B cell (primary cell): ENCODE measurements at regions not wholly inside any gene's neighbourhood (a gene's known extent, or its start where the extent isn't known, plus 50 kb on each side); places are given as distances from the start of the nearest gene placed in this dataset.

ENCODE experiments used
- ATAC-seq: fragments of 200-7000 bp; cut with Tn5 transposase; one replicate; pipeline ENCODE4 v1.10.0; 2021; ENCODE audit warnings: low read depth, mild to moderate bottlenecking, moderate number of reproducible peaks, moderate library complexity
- CTCF ChIA-PET: fragments of 350-600 bp; sonication (Branson Sonifier 250); formaldehyde crosslinking; loops from one replicate; lab custom pipeline; 2021; ENCODE audit warnings: antibody characterized with exemption, inconsistent platforms; lab: Charles Lee
- POLR2A ChIA-PET: fragments of 350-600 bp; sonication (Branson Sonifier 250); formaldehyde crosslinking; loops from one replicate; lab custom pipeline; 2021; ENCODE audit warnings: antibody characterized with exemption; lab: Charles Lee
- DNase-seq: peaks from one replicate; pipeline ENCODE4 v3.0.0; 2013
- H2AFZ ChIP-seq: 2 replicates; pipeline ENCODE4 v1.6.1; 2012; ENCODE audit warnings: mild to moderate bottlenecking, low read depth, low read length; ENCODE audit not compliant: insufficient read depth, poor library complexity, severe bottlenecking
- H3K27ac ChIP-seq, 2 donors: 1 replicate in 1 of 2; 2 replicates in 1 of 2; pipeline ENCODE4 v1.5.1; 2012 to 2013; ENCODE audit warnings: low read length in 2 of 2, mild to moderate bottlenecking in 2 of 2, moderate library complexity in 1 of 2
- H3K27me3 ChIP-seq, 4 experiments: fragments of 200-600 bp in 1 of 4; sonication (generic) in 1 of 4; replicated peaks in 1 of 4; 1 replicate in 2 of 4; 2 replicates in 2 of 4; pipeline versions ENCODE4 v1.6.1 to v1.7.0; 2013 to 2016; ENCODE audit warnings: low read length in 3 of 4, mild to moderate bottlenecking in 2 of 4, mixed read lengths in 1 of 4, moderate library complexity in 1 of 4; ENCODE audit not compliant: insufficient read depth in 4 of 4, control insufficient read depth in 3 of 4; ENCODE audit errors: control extremely low read depth in 1 of 4
- H3K36me3 ChIP-seq, 2 experiments: replicated peaks in 1 of 2; 1 replicate in 1 of 2; 2 replicates in 1 of 2; pipeline versions ENCODE4 v1.6.1 to v1.7.1; 2013; ENCODE audit warnings: low read length in 1 of 2; ENCODE audit not compliant: insufficient read depth in 2 of 2, control insufficient read depth in 1 of 2; ENCODE audit errors: control extremely low read depth in 1 of 2, extremely low read depth in 1 of 2
- H3K4me1 ChIP-seq, 2 donors: fragments of 200-600 bp in 1 of 2; sonication (generic) in 1 of 2; 1 replicate in 1 of 2; 2 replicates in 1 of 2; pipeline versions ENCODE4 v1.5.1 to v1.6.1; 2013 to 2017; ENCODE audit warnings: low read length in 2 of 2; ENCODE audit not compliant: control insufficient read depth in 2 of 2, insufficient read depth in 2 of 2
- H3K4me2 ChIP-seq: replicated peaks from 2 replicates; pipeline ENCODE3; 2012; ENCODE audit warnings: mild to moderate bottlenecking, low read depth, low read length; ENCODE audit not compliant: poor library complexity, severe bottlenecking
- H3K4me3 ChIP-seq, 5 experiments: fragments of 200-600 bp in 1 of 5; sonication (generic) in 1 of 5; 1 replicate in 3 of 5; 2 replicates in 2 of 5; pipeline versions ENCODE4 v1.5.1 to v1.7.0; 2011 to 2016; ENCODE audit warnings: low read length in 4 of 5, mild to moderate bottlenecking in 4 of 5, low read depth in 2 of 5, control low read depth in 1 of 5, moderate library complexity in 1 of 5; ENCODE audit not compliant: insufficient read depth in 1 of 5; ENCODE audit errors: control extremely low read depth in 1 of 5, extremely low read depth in 1 of 5
- H3K79me2 ChIP-seq: fragments of 200-600 bp; sonication (generic); one replicate; pipeline ENCODE4 v1.6.0; 2016; ENCODE audit warnings: low read length; ENCODE audit not compliant: control insufficient read depth, insufficient read depth
- H3K9ac ChIP-seq: fragments of 200-600 bp; sonication (generic); 2 replicates; pipeline ENCODE4 v1.6.1; 2017; ENCODE audit warnings: mild to moderate bottlenecking, low read length, moderate library complexity
- H3K9me3 ChIP-seq, 3 donors: one replicate each; pipeline versions ENCODE4 v1.6.1 to v1.7.1; 2013; ENCODE audit warnings: low read length in 2 of 3; ENCODE audit not compliant: control insufficient read depth in 2 of 3, insufficient read depth in 1 of 3; ENCODE audit errors: control extremely low read depth in 1 of 3
- H4K20me1 ChIP-seq: 2 replicates; pipeline ENCODE4 v1.6.0; 2012; ENCODE audit warnings: mild to moderate bottlenecking, low read length; ENCODE audit not compliant: insufficient read depth, control insufficient read depth, poor library complexity, severe bottlenecking
- H3K27ac Mint-ChIP-seq: one replicate; pipeline ENCODE4 v1.8.0; 2021; ENCODE audit warnings: mixed read lengths
- H3K27me3 Mint-ChIP-seq: one replicate; pipeline ENCODE4 v1.8.0; 2021; ENCODE audit warnings: mixed read lengths
- H3K4me1 Mint-ChIP-seq: one replicate; pipeline ENCODE4 v1.8.0; 2021; ENCODE audit warnings: mixed read lengths
- H3K4me3 Mint-ChIP-seq: one replicate; pipeline ENCODE4 v1.8.0; 2021; ENCODE audit warnings: mixed read lengths
- H3K9me3 Mint-ChIP-seq: one replicate; pipeline ENCODE4 v1.8.0; 2022; ENCODE audit warnings: mixed read lengths; ENCODE audit not compliant: insufficient read depth
- EZH2 ChIP-seq: IDR thresholded peaks from 2 replicates; pipeline ENCODE4 v1.6.1; 2012; ENCODE audit warnings: borderline replicate concordance, low read depth, mild to moderate bottlenecking, moderate library complexity, low read length; ENCODE audit not compliant: insufficient read depth, poor library complexity, severe bottlenecking
- WGBS: methylation state at CpG from one replicate; pipeline ENCODE4 v1.1.5; 2013; ENCODE audit warnings: missing lambda C conversion rate; ENCODE audit not compliant: insufficient coverage; 5-methylcytosine and 5-hydroxymethylcytosine counted together
- intact Hi-C: fragments of 100-400 bp; cut with micrococcal nuclease; formaldehyde crosslinking; loops from one replicate; pipeline ENCODE4 v1.10.0; 2022
- TF ChIP-seq, protein P1 (sequence below): fragments of 200-600 bp; IDR thresholded peaks from one replicate; pipeline ENCODE4 v1.8.0; 2022; ENCODE audit warnings: antibody characterized with exemption, mild to moderate bottlenecking

DNA sequence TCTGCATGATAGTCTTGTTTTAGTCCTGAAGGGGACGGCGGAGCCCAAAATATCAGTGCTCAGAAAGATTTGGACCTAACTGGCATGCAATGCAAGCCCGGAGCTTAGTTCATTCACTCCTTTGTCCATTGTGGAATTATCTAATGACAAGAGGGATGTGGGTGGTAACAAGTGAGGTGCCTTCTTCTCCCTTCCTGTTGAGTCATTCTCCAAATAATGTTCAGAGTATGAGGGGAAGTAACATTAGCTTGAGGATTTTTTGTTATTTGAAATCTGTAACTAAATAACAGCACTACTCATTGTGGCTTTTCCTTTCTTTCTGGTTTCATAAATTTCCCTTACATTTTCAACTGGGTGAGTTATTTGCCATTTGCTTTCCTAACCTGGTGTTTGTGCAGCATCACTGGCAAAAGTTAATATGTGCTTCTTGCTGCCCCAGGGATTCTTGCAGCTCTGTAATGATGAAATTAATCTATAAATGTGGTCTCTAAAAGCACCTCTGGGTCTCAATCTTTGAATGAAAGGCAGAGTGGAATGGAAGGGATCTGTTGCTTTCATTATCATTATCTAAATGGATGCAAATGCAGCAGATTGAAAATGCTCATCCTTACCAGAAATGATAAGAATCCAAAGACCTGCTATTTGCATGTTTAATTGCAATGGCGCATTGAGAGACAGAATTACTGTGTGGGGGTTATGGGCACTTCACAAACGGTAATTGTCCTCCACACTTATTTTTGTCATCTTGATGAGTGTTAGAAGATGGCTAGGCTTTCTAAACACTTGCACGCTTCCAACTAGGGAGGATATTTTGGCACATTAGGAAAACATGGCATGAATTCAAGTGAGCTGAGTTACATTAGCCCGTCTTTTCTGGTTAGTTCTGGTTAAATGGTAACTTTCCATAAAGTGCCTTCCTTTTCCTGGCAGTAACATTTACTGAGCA, 89.9 kb upstream of the MITF start:
- Histone ChIP-seq H3K36me3 (no peaks in the 10 kb centered on the region), H3K27me3 (no peaks in the 10 kb centered on the region), H3K9me3 (no peaks in the 10 kb centered on the region), H3K9ac (no peak overlapping the region), H3K4me2 (no peak overlapping the region), H3K27ac (no peak overlapping the region), H2AFZ (no peak overlapping the region), H3K4me3 (no peak overlapping the region), H3K4me1 (no peaks in the 10 kb centered on the region), H3K79me2 (no peaks in the 10 kb centered on the region), H4K20me1 (no peaks in the 10 kb centered on the region)
- ChIA-PET CTCF (no interaction called here), POLR2A (no interaction called here)
- Mint-ChIP-seq H3K27ac (no peak overlapping the region), H3K4me1 (no peaks in the 10 kb centered on the region), H3K9me3 (no peaks in the 10 kb centered on the region), H3K27me3 (no peaks in the 10 kb centered on the region), H3K4me3 (no peak overlapping the region)
- TF ChIP-seq, protein P1, sequence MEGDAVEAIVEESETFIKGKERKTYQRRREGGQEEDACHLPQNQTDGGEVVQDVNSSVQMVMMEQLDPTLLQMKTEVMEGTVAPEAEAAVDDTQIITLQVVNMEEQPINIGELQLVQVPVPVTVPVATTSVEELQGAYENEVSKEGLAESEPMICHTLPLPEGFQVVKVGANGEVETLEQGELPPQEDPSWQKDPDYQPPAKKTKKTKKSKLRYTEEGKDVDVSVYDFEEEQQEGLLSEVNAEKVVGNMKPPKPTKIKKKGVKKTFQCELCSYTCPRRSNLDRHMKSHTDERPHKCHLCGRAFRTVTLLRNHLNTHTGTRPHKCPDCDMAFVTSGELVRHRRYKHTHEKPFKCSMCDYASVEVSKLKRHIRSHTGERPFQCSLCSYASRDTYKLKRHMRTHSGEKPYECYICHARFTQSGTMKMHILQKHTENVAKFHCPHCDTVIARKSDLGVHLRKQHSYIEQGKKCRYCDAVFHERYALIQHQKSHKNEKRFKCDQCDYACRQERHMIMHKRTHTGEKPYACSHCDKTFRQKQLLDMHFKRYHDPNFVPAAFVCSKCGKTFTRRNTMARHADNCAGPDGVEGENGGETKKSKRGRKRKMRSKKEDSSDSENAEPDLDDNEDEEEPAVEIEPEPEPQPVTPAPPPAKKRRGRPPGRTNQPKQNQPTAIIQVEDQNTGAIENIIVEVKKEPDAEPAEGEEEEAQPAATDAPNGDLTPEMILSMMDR, result no peak
- TF ChIP-seq EZH2, result no peak
- WGBS, result 100% methylated on average over 4 of the region's 7 CpGs
- intact Hi-C loops, result no loop called here
- ATAC-seq (no peak), DNase-seq (no peak)

DNA sequence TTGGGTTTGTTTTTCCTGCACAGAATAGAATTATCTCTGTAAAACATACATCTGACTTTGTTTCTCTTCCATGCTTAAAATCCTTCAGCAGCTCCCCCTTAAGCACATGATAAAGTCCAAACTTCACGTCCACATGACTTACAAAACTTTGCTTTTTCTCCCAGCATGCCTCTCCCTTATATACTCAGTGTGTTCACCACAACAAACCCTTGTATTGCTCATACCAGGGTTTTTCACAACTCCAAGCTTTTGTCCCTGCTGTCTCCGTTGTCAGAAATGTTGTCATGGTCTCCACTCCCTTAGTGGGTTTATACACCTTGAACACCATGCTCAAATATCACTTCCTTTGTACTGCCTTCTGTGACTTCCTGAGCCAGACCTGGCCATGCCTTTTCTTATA, 91.1 kb upstream of the MITF start:
- Histone ChIP-seq H2AFZ (no peak overlapping the region), H4K20me1 (no peaks in the 10 kb centered on the region), H3K27me3 (no peaks in the 10 kb centered on the region), H3K27ac (no peak overlapping the region), H3K9me3 (no peaks in the 10 kb centered on the region), H3K4me1 (no peaks in the 10 kb centered on the region), H3K79me2 (no peaks in the 10 kb centered on the region), H3K4me3 (no peak overlapping the region), H3K4me2 (no peak overlapping the region), H3K9ac (no peak overlapping the region), H3K36me3 (no peaks in the 10 kb centered on the region)
- ATAC-seq (no peak), DNase-seq (no peak)
- WGBS, result 64% methylated on average over 1 of the region's 2 CpGs
- ChIA-PET CTCF (no interaction called here), POLR2A (no interaction called here)
- Mint-ChIP-seq H3K4me3 (no peak overlapping the region), H3K9me3 (no peaks in the 10 kb centered on the region), H3K27me3 (no peaks in the 10 kb centered on the region), H3K27ac (no peak overlapping the region), H3K4me1 (no peaks in the 10 kb centered on the region)
- intact Hi-C loops, result no loop called here
- TF ChIP-seq EZH2, result no peak
- TF ChIP-seq, protein P1, result no peak
